ENCODE measurements at regions not wholly inside any gene's neighbourhood (a gene's known extent, or its start where the extent isn't known, plus 50 kb on each side); places are given as distances from the start of the nearest gene placed in this dataset.

- TF ChIP-seq CTCF (conservative IDR thresholded peaks at IDR 0.05 in 1 of 2, IDR thresholded peaks at IDR 0.05 in 1 of 2; ENCODE audit: low read depth in 1 of 2, low read length in 2 of 2) (no peak), EZH2 (IDR thresholded peaks at IDR 0.05; ENCODE audit: low read length, missing control alignments) (no peak)
Observed at GRCh38 chrY:15535131-15535530, 1010.8 kb downstream of the NLGN4Y start.
